ENCODE measurements at regions not wholly inside any gene's neighbourhood (a gene's known extent, or its start where the extent isn't known, plus 50 kb on each side); places are given as distances from the start of the nearest gene placed in this dataset.
"Not testable (repeated sequence)": the region's sequence is repeated elsewhere in the genome, so short reads cannot be mapped to it uniquely, and the experiment has no call there.

DNA sequence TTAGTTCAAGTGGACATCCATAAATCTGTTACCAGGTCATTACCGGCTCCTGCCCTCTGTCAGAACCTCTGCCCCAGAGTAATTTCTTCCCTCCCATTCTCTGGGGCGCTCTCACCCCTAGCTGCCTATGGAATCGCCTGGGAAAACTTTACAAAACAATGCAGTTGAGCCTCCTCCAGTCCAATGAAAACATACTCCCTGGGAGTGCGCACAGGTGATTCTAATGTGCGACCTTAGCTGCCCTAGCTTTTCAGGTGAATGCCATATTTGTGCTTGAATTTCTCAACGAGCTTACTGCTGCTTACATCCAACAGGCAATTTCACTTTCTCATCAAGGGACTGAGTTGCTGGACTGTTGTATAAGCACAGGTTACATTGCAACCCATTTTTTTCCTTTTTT, 230.7 kb downstream of the NPIPA7 start:
- TF ChIP-seq, protein P1, sequence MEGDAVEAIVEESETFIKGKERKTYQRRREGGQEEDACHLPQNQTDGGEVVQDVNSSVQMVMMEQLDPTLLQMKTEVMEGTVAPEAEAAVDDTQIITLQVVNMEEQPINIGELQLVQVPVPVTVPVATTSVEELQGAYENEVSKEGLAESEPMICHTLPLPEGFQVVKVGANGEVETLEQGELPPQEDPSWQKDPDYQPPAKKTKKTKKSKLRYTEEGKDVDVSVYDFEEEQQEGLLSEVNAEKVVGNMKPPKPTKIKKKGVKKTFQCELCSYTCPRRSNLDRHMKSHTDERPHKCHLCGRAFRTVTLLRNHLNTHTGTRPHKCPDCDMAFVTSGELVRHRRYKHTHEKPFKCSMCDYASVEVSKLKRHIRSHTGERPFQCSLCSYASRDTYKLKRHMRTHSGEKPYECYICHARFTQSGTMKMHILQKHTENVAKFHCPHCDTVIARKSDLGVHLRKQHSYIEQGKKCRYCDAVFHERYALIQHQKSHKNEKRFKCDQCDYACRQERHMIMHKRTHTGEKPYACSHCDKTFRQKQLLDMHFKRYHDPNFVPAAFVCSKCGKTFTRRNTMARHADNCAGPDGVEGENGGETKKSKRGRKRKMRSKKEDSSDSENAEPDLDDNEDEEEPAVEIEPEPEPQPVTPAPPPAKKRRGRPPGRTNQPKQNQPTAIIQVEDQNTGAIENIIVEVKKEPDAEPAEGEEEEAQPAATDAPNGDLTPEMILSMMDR (IDR thresholded peaks at IDR 0.05) = not testable (repeated sequence)
- TF ChIP-seq, protein P2, sequence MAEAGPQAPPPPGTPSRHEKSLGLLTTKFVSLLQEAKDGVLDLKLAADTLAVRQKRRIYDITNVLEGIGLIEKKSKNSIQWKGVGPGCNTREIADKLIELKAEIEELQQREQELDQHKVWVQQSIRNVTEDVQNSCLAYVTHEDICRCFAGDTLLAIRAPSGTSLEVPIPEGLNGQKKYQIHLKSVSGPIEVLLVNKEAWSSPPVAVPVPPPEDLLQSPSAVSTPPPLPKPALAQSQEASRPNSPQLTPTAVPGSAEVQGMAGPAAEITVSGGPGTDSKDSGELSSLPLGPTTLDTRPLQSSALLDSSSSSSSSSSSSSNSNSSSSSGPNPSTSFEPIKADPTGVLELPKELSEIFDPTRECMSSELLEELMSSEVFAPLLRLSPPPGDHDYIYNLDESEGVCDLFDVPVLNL (CRISPR knock-in tag; IDR thresholded peaks at IDR 0.05; ENCODE audit: borderline replicate concordance, low read depth) = not testable (repeated sequence)
- TF ChIP-seq, protein P3, sequence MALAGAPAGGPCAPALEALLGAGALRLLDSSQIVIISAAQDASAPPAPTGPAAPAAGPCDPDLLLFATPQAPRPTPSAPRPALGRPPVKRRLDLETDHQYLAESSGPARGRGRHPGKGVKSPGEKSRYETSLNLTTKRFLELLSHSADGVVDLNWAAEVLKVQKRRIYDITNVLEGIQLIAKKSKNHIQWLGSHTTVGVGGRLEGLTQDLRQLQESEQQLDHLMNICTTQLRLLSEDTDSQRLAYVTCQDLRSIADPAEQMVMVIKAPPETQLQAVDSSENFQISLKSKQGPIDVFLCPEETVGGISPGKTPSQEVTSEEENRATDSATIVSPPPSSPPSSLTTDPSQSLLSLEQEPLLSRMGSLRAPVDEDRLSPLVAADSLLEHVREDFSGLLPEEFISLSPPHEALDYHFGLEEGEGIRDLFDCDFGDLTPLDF (CRISPR knock-in tag; IDR thresholded peaks at IDR 0.05) = not testable (repeated sequence)
- not testable (repeated sequence) for TF ChIP-seq ELF4 (CRISPR knock-in tag; IDR thresholded peaks at IDR 0.05; ENCODE audit: low read depth); OVOL2 (CRISPR knock-in tag; IDR thresholded peaks at IDR 0.05; ENCODE audit: borderline replicate concordance); SOX15 (CRISPR knock-in tag; IDR thresholded peaks at IDR 0.05); SMAD4 (CRISPR knock-in tag; IDR thresholded peaks at IDR 0.05)
- TF ChIP-seq, protein P4, sequence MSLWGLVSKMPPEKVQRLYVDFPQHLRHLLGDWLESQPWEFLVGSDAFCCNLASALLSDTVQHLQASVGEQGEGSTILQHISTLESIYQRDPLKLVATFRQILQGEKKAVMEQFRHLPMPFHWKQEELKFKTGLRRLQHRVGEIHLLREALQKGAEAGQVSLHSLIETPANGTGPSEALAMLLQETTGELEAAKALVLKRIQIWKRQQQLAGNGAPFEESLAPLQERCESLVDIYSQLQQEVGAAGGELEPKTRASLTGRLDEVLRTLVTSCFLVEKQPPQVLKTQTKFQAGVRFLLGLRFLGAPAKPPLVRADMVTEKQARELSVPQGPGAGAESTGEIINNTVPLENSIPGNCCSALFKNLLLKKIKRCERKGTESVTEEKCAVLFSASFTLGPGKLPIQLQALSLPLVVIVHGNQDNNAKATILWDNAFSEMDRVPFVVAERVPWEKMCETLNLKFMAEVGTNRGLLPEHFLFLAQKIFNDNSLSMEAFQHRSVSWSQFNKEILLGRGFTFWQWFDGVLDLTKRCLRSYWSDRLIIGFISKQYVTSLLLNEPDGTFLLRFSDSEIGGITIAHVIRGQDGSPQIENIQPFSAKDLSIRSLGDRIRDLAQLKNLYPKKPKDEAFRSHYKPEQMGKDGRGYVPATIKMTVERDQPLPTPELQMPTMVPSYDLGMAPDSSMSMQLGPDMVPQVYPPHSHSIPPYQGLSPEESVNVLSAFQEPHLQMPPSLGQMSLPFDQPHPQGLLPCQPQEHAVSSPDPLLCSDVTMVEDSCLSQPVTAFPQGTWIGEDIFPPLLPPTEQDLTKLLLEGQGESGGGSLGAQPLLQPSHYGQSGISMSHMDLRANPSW (CRISPR knock-in tag; conservative IDR thresholded peaks at IDR 0.05; ENCODE audit: low read depth) = not testable (repeated sequence)
- TF ChIP-seq, protein P5, sequence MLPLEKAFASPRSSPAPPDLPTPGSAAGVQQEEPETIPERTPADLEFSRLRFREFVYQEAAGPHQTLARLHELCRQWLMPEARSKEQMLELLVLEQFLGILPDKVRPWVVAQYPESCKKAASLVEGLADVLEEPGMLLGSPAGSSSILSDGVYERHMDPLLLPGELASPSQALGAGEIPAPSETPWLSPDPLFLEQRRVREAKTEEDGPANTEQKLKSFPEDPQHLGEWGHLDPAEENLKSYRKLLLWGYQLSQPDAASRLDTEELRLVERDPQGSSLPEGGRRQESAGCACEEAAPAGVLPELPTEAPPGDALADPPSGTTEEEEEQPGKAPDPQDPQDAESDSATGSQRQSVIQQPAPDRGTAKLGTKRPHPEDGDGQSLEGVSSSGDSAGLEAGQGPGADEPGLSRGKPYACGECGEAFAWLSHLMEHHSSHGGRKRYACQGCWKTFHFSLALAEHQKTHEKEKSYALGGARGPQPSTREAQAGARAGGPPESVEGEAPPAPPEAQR (CRISPR knock-in tag; IDR thresholded peaks at IDR 0.05) = not testable (repeated sequence)
- TF ChIP-seq, protein P6, sequence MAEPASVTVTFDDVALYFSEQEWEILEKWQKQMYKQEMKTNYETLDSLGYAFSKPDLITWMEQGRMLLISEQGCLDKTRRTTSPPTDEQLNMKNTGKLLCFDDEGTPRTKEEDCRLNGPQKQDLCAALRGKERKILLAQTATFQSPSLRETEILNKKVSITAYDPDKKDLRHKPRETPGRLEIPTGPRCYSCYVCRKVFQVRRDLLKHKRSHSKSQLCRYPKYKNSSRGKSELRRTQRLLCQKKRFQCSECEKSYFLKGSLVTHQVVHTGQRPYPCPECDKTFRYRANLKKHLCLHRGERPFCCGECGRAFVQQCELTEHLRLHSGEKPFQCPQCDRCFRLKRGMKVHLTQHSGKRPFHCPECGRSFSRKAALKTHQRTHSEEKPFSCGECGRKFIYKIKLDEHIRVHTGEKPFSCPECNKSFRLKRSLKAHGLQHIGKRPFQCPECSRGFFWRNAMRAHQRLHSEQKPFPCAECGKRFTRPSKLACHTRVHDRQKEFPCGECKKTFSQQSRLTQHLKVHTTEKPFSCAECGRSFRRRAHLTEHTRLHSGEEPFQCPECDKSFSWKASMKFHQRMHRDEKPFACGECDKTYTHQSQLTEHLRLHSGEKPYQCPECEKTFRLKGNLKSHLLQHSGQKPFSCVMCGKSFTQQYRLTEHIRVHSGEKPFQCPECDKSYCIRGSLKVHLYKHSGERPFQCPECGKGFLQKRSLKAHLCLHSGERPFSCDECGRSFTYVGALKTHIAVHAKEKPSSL (CRISPR knock-in tag; conservative IDR thresholded peaks at IDR 0.05) = not testable (repeated sequence)

All from WTC11 (cell line).